ENCODE measurements at regions not wholly inside any gene's neighbourhood (a gene's known extent, or its start where the extent isn't known, plus 50 kb on each side); places are given as distances from the start of the nearest gene placed in this dataset.
A peak's percentile ranks its signal among the peaks of the same experiment; 100 is the strongest.

DNA sequence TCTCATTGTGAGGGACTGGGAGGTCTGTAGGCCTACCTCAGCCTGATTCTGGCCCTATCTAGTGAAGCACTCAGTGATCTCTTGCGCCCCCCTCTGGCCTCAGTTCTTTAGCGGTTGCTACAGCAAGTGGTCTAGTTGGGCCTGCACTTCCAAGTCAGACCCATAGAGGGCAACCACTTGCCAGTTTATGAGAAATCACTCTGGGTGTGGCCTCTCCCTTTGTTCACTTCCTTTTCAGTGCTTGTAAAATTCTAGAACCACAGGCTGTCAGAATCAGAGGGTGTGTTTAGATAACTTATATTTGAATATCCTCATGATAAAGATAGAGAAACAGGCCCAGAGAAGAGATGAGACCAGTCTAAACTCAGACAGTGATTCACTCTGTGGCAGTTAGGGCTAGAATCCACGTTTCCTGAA, 60.9 kb upstream of the LAS1L start (continued):
- 0 out of 2 replicates have a peak, but pooled peaks have one; percentile 24 for TF ChIP-seq MTA3 (IDR thresholded peaks at IDR 0.05; ENCODE audit: borderline replicate concordance)
- no peak for TF ChIP-seq CREB3 (tag; conservative IDR thresholded peaks at IDR 0.05; ENCODE audit: low read depth)
- TF ChIP-seq KLF13 (tag; IDR thresholded peaks at IDR 0.05; ENCODE audit: borderline replicate concordance, low read depth): no peak
- no peak for TF ChIP-seq MCM5 (IDR thresholded peaks at IDR 0.05; ENCODE audit: low read depth)
- TF ChIP-seq ZNF764 (CRISPR knock-in tag; IDR thresholded peaks at IDR 0.05; ENCODE audit: low read depth): no peak
- peak; percentile 22; the same call in 1 of the 2 replicates for TF ChIP-seq RFX1 (IDR thresholded peaks at IDR 0.05)
- TF ChIP-seq KLF1 (tag; IDR thresholded peaks at IDR 0.05): peak; percentile 53; the same call in 1 of the 2 replicates
- peak in 1 of 2 experiments; percentile 39; a peak in 1 of 4 replicates for TF ChIP-seq SRF (CRISPR knock-in tag; IDR thresholded peaks at IDR 0.05)
- no peak for TF ChIP-seq GTF2A2 (tag; IDR thresholded peaks at IDR 0.05)
- peak; percentile 31; the same call in 1 of the 2 replicates for TF ChIP-seq GABPB1 (CRISPR knock-in tag; IDR thresholded peaks at IDR 0.05)
- peak; percentile 67 for TF ChIP-seq SOX6 (IDR thresholded peaks at IDR 0.05)
- TF ChIP-seq, protein P1, sequence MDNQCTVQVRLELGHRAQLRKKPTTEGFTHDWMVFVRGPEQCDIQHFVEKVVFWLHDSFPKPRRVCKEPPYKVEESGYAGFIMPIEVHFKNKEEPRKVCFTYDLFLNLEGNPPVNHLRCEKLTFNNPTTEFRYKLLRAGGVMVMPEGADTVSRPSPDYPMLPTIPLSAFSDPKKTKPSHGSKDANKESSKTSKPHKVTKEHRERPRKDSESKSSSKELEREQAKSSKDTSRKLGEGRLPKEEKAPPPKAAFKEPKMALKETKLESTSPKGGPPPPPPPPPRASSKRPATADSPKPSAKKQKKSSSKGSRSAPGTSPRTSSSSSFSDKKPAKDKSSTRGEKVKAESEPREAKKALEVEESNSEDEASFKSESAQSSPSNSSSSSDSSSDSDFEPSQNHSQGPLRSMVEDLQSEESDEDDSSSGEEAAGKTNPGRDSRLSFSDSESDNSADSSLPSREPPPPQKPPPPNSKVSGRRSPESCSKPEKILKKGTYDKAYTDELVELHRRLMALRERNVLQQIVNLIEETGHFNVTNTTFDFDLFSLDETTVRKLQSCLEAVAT (IDR thresholded peaks at IDR 0.05): peak in 1 of 2 experiments; percentile 63; a peak in 1 of 4 replicates
- TF ChIP-seq, protein P2, sequence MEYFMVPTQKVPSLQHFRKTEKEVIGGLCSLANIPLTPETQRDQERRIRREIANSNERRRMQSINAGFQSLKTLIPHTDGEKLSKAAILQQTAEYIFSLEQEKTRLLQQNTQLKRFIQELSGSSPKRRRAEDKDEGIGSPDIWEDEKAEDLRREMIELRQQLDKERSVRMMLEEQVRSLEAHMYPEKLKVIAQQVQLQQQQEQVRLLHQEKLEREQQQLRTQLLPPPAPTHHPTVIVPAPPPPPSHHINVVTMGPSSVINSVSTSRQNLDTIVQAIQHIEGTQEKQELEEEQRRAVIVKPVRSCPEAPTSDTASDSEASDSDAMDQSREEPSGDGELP (CRISPR knock-in tag; IDR thresholded peaks at IDR 0.05; ENCODE audit: borderline replicate concordance): peak; percentile 54
- no peak for TF ChIP-seq SMARCA5 (IDR thresholded peaks at IDR 0.05)
- TF ChIP-seq, protein P3, sequence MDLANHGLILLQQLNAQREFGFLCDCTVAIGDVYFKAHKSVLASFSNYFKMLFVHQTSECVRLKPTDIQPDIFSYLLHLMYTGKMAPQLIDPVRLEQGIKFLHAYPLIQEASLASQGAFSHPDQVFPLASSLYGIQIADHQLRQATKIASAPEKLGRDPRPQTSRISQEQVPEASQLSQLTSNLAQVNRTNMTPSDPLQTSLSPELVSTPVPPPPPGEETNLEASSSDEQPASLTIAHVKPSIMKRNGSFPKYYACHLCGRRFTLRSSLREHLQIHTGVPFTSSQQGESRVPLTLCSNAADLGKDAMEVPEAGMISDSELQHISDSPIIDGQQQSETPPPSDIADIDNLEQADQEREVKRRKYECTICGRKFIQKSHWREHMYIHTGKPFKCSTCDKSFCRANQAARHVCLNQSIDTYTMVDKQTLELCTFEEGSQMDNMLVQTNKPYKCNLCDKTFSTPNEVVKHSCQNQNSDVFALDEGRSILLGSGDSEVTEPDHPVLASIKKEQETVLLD (IDR thresholded peaks at IDR 0.05): no peak
- peak; percentile 88; the same call in 1 of the 2 replicates for TF ChIP-seq XRCC5 (IDR thresholded peaks at IDR 0.05; ENCODE audit: low read depth, low read length)
- TF ChIP-seq HSF4 (CRISPR knock-in tag; IDR thresholded peaks at IDR 0.05; ENCODE audit: borderline replicate concordance): no peak
- peak; percentile 36; the same call in 1 of the 2 replicates for TF ChIP-seq TOE1 (IDR thresholded peaks at IDR 0.05; ENCODE audit: borderline replicate concordance)
- TF ChIP-seq TOE1 (CRISPR knock-in tag; IDR thresholded peaks at IDR 0.05; ENCODE audit: borderline replicate concordance, low read depth): no peak
- TF ChIP-seq ZNF232 (CRISPR knock-in tag; IDR thresholded peaks at IDR 0.05): no peak
- TF ChIP-seq, protein P4, sequence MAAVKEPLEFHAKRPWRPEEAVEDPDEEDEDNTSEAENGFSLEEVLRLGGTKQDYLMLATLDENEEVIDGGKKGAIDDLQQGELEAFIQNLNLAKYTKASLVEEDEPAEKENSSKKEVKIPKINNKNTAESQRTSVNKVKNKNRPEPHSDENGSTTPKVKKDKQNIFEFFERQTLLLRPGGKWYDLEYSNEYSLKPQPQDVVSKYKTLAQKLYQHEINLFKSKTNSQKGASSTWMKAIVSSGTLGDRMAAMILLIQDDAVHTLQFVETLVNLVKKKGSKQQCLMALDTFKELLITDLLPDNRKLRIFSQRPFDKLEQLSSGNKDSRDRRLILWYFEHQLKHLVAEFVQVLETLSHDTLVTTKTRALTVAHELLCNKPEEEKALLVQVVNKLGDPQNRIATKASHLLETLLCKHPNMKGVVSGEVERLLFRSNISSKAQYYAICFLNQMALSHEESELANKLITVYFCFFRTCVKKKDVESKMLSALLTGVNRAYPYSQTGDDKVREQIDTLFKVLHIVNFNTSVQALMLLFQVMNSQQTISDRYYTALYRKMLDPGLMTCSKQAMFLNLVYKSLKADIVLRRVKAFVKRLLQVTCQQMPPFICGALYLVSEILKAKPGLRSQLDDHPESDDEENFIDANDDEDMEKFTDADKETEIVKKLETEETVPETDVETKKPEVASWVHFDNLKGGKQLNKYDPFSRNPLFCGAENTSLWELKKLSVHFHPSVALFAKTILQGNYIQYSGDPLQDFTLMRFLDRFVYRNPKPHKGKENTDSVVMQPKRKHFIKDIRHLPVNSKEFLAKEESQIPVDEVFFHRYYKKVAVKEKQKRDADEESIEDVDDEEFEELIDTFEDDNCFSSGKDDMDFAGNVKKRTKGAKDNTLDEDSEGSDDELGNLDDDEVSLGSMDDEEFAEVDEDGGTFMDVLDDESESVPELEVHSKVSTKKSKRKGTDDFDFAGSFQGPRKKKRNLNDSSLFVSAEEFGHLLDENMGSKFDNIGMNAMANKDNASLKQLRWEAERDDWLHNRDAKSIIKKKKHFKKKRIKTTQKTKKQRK (IDR thresholded peaks at IDR 0.05; ENCODE audit: borderline replicate concordance, low read depth, low read length): no peak
